Omental fat pad (tissue), 3 donors: ENCODE measurements at regions not wholly inside any gene's neighbourhood (a gene's known extent, or its start where the extent isn't known, plus 50 kb on each side); places are given as distances from the start of the nearest gene placed in this dataset.

Source experiments
- ATAC-seq: fragments of 150-250 bp; one replicate; pipeline ENCODE4 v1.9.1; 2016; ENCODE audit warnings: mild to moderate bottlenecking, moderate library complexity; ENCODE audit not compliant: low FRiP score
- DNase-seq: peaks from one replicate; pipeline ENCODE4 v3.0.0-alpha.2; 2019; ENCODE audit warnings: low spot score
- TF ChIP-seq, protein P1 (sequence below), 3 donors: fragments of 450-650 bp; IDR thresholded peaks; one replicate each; pipeline ENCODE4 v1.5.1; 2016 to 2017; ENCODE audit warnings: antibody characterized with exemption in 3 of 3, mild to moderate bottlenecking in 3 of 3, moderate library complexity in 2 of 3

DNA sequence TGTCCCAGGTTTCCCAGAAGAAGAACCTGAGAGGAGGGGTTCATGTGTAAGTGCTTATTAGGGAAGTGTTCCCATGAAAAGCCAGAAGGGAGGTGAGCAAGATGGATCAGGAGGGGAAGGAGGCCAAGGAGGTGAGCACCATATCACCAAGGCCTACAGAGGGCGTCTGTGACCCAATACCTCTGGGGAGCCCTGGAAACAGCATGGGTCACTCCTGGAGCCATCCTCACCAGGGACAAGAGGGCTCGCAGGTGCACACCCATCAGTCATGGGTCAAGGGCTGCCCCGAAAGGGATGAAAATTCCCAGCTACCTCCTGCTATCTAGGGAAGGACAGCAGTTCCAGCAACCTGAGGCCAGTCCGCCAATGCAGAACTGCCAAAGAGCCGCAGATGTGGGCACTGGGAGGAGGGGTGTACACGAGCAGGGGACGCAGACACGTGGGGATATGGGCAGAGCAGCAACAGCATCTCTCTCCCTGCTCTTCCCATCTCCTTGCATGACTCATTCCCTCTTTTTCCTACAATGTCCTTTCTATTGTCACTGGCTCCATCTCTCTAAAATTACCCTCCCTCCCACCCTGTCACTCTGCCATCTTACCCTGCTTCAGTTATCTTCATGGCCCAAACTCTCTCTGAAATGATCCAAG lies 167.6 kb upstream of the FSTL4 start:
- TF ChIP-seq, protein P1, sequence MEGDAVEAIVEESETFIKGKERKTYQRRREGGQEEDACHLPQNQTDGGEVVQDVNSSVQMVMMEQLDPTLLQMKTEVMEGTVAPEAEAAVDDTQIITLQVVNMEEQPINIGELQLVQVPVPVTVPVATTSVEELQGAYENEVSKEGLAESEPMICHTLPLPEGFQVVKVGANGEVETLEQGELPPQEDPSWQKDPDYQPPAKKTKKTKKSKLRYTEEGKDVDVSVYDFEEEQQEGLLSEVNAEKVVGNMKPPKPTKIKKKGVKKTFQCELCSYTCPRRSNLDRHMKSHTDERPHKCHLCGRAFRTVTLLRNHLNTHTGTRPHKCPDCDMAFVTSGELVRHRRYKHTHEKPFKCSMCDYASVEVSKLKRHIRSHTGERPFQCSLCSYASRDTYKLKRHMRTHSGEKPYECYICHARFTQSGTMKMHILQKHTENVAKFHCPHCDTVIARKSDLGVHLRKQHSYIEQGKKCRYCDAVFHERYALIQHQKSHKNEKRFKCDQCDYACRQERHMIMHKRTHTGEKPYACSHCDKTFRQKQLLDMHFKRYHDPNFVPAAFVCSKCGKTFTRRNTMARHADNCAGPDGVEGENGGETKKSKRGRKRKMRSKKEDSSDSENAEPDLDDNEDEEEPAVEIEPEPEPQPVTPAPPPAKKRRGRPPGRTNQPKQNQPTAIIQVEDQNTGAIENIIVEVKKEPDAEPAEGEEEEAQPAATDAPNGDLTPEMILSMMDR (IDR thresholded peaks at IDR 0.05) = no peak
- DNase-seq (no peak), ATAC-seq (no peak)

DNA sequence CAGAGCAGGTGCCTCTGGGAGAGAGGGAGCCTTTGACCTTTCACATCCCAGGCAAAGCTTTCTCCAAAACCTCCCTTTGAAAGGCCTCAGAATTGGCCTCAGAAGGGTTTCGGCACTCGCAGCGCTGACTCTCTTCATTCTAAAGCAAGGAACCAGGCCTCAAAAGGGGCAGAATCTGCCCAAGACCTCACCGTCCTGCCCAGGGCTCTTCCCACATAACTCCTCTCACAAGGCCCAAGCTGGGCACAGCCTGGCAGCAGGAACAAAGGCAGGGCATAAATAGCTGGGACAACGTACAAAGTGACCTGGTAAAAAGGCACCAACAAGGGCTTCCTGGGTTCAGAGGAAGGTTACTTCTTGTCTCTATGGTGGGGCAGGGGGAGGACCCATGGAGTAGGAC lies 166.3 kb upstream of the FSTL4 start:
- ATAC-seq (no peak), DNase-seq (no peak)
- TF ChIP-seq, protein P1 (IDR thresholded peaks at IDR 0.05) = no peak

DNA sequence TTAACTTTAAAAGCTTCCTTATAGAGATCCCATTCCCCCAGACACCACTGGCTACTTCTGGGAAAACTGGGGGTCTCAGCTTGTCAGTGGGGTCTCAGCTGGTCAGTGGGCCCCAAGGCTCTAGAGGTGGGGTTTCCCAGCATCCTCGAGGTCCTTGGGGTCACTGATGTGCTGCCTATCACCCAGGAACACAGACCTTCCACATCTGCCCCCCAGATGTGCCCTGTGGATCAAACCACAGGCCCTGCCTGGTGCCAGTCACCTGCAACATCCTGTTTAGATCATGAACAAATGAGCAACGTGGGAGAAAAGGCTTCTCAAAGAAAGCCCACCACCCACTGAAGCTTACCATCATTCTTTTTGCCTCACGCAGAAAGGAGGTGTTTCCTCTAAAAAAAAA lies 165.6 kb upstream of the FSTL4 start:
- DNase-seq = no peak
- TF ChIP-seq, protein P1 (IDR thresholded peaks at IDR 0.05) = no peak
- ATAC-seq = no peak

DNA sequence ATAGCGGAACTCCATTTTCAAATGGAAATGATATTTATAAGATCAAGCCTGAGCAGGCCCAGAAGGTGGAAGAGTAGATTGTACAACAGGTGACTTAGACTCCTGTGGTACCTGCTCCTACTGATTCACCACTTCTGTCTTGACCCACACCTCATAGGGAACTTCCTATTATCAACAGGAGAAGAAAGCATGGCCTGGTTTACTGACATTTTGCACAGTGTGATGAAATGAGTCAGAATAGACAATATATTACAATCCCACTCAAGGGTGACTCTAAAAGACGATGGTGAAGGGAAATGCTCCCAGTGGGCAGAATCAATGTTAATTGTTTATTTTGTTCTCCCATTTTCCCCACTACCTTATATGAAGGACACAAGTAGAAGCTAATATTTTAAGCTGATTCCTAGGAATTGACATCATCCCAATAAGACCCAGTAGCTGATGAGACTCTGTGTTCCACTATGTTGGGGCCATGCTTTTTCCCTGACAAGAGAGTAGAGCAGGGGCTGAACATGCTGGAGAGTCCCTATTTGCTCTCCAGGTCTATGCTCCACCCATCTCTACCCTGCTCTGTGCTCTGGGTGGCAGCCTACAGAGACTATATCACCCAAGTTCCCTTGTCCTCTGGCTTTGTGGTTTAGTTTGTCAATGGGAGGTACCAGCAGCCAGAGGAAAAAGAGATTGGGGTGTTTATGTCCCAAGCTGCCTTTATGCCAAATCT lies 163.4 kb upstream of the FSTL4 start:
- no peak for ATAC-seq
- DNase-seq = no peak
- TF ChIP-seq, protein P1 (IDR thresholded peaks at IDR 0.05) = no peak

DNA sequence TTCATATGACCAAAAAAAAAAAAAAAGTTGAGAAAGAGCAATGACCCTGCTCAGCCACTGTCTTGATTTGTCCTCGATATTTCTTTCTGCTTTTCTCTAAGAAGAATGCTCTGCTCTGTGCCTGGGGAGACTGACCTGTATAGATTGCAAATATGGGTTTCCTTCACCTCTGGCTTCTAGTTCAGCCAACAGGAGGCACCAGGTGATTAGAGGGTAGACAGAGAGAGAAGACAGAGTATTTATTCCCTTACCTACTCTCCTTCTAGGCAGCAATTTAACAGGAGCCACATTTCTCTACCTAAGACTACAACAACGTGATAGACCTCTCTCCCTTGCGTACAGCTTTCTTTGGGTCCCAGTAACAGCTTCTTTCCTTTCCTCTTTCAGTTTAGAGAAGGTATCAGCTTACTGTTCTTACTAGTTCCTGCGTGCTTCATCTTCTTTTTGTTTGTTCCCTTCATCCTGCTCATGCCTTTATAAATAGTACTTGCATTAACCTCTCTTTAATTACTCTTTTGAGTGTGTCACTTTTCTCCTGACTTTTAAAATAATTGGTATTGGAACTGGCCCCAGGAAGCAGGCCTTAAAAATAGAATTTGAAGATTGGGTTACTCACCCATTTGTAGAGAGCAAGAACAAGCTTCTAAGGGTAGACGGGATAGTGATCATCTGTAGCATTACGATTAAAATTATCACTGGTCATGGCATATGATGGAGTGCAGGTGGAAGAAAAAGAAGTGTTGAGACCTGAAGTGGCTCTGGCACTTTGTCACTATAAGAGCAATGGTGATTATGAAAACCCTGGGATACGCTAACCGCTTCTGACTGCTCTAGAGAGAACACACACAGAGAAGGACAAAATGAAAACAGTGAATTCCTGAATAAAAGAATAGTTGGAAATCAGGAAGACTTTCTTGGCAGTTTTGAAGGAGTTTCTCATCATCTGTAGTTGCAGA lies 161.2 kb upstream of the FSTL4 start:
- ATAC-seq (no peak), DNase-seq (no peak)
- TF ChIP-seq, protein P1 (IDR thresholded peaks at IDR 0.05) = no peak

DNA sequence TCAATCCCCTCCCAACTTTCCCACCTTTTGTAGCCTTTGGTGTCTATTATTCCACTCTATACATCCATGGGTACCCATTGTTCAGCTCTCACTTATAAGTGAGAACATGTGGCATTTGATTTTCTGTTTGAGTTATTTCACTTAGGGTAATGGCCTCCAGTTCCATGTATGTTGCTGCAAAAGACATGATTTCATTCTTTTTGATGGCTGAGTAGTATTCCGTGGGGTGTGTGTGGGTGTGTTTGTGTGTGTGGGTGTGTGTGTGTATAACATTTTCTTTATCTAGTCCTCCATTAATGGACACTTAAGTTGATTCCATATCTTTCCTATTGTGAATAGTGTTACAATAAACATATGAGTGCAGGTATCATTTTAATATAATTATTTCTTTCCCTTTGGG lies 157.5 kb upstream of the FSTL4 start:
- no peak for ATAC-seq
- TF ChIP-seq, protein P1 (IDR thresholded peaks at IDR 0.05) = no peak
- no peak for DNase-seq
